ENCODE measurements at regions not wholly inside any gene's neighbourhood (a gene's known extent, or its start where the extent isn't known, plus 50 kb on each side); places are given as distances from the start of the nearest gene placed in this dataset.

DNA sequence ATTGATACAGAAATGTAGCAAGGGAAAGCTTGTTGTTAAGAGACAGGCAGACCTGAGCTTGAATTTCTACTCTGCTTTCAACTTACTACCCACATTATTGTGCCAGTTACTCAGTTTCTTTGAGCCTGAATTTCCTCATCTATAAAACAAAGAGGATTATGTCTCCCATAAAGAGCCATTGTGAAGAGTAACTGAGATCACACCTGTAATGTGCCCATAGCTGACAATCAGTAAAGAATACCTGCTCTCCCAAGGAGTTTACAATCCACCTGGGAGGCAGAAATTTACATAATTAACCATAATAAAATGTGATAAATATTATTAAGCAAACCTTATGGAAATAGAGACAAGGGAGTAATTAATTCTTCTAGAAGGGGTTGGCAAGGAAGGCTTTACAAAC is 204.9 kb downstream of the EPM2A start:
- TF ChIP-seq, protein P1, sequence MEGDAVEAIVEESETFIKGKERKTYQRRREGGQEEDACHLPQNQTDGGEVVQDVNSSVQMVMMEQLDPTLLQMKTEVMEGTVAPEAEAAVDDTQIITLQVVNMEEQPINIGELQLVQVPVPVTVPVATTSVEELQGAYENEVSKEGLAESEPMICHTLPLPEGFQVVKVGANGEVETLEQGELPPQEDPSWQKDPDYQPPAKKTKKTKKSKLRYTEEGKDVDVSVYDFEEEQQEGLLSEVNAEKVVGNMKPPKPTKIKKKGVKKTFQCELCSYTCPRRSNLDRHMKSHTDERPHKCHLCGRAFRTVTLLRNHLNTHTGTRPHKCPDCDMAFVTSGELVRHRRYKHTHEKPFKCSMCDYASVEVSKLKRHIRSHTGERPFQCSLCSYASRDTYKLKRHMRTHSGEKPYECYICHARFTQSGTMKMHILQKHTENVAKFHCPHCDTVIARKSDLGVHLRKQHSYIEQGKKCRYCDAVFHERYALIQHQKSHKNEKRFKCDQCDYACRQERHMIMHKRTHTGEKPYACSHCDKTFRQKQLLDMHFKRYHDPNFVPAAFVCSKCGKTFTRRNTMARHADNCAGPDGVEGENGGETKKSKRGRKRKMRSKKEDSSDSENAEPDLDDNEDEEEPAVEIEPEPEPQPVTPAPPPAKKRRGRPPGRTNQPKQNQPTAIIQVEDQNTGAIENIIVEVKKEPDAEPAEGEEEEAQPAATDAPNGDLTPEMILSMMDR (IDR thresholded peaks at IDR 0.05), result no peak
- TF ChIP-seq POLR2A (IDR thresholded peaks at IDR 0.05), result no peak
- no peak for TF ChIP-seq POLR2AphosphoS5 (IDR thresholded peaks at IDR 0.05)
- no peak for TF ChIP-seq EP300 (IDR thresholded peaks at IDR 0.05)
